Lower lobe of right lung (tissue), 2 donors: ENCODE measurements at regions not wholly inside any gene's neighbourhood (a gene's known extent, or its start where the extent isn't known, plus 50 kb on each side); places are given as distances from the start of the nearest gene placed in this dataset.
A peak's percentile ranks its signal among the peaks of the same experiment; 100 is the strongest.

ENCODE experiments used
- ATAC-seq, 2 donors: fragments of 200-7000 bp; cut with Tn5 transposase; one replicate each; pipeline ENCODE4 v1.9.1; 2020 to 2022; ENCODE audit warnings: mild to moderate bottlenecking in 2 of 2, moderate library complexity in 2 of 2
- DNase-seq: peaks from one replicate; pipeline ENCODE4 v3.0.0-alpha.2; 2020
- H3K27ac ChIP-seq: fragments of 200-600 bp; one replicate; pipeline ENCODE4 v1.8.0; 2022
- H3K27me3 ChIP-seq: fragments of 200-600 bp; one replicate; pipeline ENCODE4 v1.8.0; 2022; ENCODE audit warnings: low read depth
- H3K36me3 ChIP-seq: fragments of 200-600 bp; one replicate; pipeline ENCODE4 v1.8.0; 2022; ENCODE audit warnings: mild to moderate bottlenecking
- H3K4me1 ChIP-seq: fragments of 200-600 bp; one replicate; pipeline ENCODE4 v1.8.0; 2022
- H3K4me3 ChIP-seq: fragments of 200-600 bp; one replicate; pipeline ENCODE4 v1.8.0; 2022; ENCODE audit warnings: mild to moderate bottlenecking
- H3K9me3 ChIP-seq: fragments of 200-600 bp; one replicate; pipeline ENCODE4 v1.8.0; 2022
- CTCF ChIP-seq: fragments of 200-600 bp; IDR thresholded peaks from one replicate; pipeline ENCODE4 v1.8.0; 2022; ENCODE audit warnings: antibody characterized with exemption, mild to moderate bottlenecking
- intact Hi-C: fragments of 100-400 bp; cut with DNase I; formaldehyde crosslinking; loops from one replicate; pipeline ENCODE4 v1.11.0; 2022
- donor health status: DM: no; HTN: yes; CAD: no; lungs with severe emphysema.

- H3K4me1 ChIP-seq = no peaks in the 10 kb centered on the region
- intact Hi-C loops = no loop called here
- DNase-seq = no peak
Measured at GRCh38 chr2:239763433-239764097, 261.6 kb downstream of the NDUFA10 start.

DNA sequence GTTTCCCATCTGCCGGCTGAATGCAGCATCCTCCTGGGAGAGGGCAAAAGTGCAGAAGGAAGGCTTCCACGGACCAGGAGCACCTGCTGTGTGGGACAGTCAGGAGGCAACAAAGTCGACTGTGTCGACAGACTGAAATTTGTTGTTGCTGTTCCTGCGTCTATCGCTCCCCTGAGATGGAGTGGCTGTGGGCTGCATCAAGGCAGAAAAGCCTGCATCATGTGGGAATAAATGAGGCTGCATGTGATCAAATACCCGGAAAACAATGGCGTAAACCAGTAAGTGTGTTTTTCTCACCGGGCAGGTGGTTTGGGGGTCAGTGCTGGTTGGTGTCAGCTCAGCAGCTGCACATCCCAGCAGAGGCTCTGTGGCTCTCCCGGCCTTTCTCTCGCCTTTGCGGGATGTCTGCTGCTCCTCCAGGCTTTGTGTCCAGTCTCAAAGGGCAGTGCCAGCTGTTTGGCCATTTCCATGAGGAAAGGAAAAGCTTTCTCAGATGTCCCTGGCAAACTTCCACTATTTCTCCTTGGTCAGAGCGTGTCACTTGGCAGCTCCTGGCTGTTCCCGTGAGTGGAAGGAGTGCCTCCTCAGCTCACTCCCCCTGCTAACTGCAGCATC is 262.4 kb downstream of the NDUFA10 start:
- no peak overlapping the region for H3K4me3 ChIP-seq
- H3K36me3 ChIP-seq = no peaks in the 10 kb centered on the region
- H3K4me1 ChIP-seq = no peaks in the 10 kb centered on the region
- no peak overlapping the region for H3K27ac ChIP-seq
- DNase-seq = no peak
- TF ChIP-seq CTCF = no peak
- no peaks in the 10 kb centered on the region for H3K27me3 ChIP-seq
- no peak for ATAC-seq
- intact Hi-C loops = no loop called here
- H3K9me3 ChIP-seq = no peaks in the 10 kb centered on the region

More at GRCh38 chr2:239763433-239764097, 261.6 kb downstream of the NDUFA10 start:
- ATAC-seq = no peak
- Histone ChIP-seq H3K9me3 (no peaks in the 10 kb centered on the region), H3K36me3 (no peaks in the 10 kb centered on the region), H3K27me3 (no peaks in the 10 kb centered on the region), H3K27ac (no peak overlapping the region), H3K4me3 (no peak overlapping the region)
- no peak for TF ChIP-seq CTCF

GRCh38 chr2:239762106-239762505 is 263.0 kb downstream of the NDUFA10 start:
- Histone ChIP-seq H3K4me3 (no peak overlapping the region), H3K4me1 (no peaks in the 10 kb centered on the region), H3K36me3 (no peaks in the 10 kb centered on the region), H3K9me3 (no peaks in the 10 kb centered on the region), H3K27ac (no peak overlapping the region), H3K27me3 (no peaks in the 10 kb centered on the region)
- no peak for TF ChIP-seq CTCF
- intact Hi-C loops = no loop called here
- DNase-seq = no peak
- no peak for ATAC-seq

- TF ChIP-seq CTCF = no peak
- no peak for DNase-seq
- ATAC-seq = no peak
Measured at GRCh38 chr2:239760596-239760995, 264.5 kb downstream of the NDUFA10 start.

DNA sequence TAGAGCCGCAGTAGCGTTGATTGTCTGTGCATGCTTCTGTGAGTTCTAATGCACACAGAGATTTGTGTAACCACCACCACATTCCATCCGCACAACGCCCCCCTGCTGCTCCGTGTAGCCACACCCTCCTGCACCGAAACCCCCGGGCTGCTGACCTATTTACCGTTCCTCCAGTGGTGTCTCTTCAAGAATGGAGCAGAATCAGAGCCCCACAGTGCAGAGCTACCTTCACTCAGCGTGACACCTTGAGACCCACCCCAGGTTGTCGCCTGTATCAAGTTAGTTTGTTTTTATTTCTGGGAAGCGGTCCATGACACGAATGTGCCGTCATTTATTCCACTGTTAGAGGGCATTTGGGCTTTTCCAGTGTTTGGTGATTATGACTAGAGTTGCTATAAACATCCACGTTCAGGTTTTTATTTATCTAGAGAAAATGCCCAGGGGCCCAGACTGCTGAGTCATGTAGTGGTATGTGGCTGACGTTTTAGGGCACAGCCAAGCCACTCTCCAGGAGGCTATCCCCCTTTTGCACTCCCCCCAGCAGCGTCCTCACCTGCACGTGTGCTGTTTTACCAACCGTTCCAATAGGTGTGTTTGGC is 266.8 kb downstream of the NDUFA10 start:
- H3K4me3 ChIP-seq = no peak overlapping the region
- H3K9me3 ChIP-seq = no peaks in the 10 kb centered on the region
- peaks cover 7% of the 10 kb centered on the region for H3K4me1 ChIP-seq
- intact Hi-C loops = no loop called here
- H3K27me3 ChIP-seq = no peaks in the 10 kb centered on the region
- no peak for TF ChIP-seq CTCF
- ATAC-seq (peak; percentile 12 to 32), DNase-seq (peak; percentile 9)
- no peak overlapping the region for H3K27ac ChIP-seq
- no peaks in the 10 kb centered on the region for H3K36me3 ChIP-seq

More at GRCh38 chr2:239760596-239760995, 264.5 kb downstream of the NDUFA10 start:
- Histone ChIP-seq H3K9me3 (no peaks in the 10 kb centered on the region), H3K27me3 (no peaks in the 10 kb centered on the region), H3K27ac (no peak overlapping the region), H3K36me3 (no peaks in the 10 kb centered on the region), H3K4me1 (peaks cover 7% of the 10 kb centered on the region), H3K4me3 (no peak overlapping the region)
- intact Hi-C loops = no loop called here
